Sciatic nerve (tissue), 2 donors: ENCODE measurements at regions not wholly inside any gene's neighbourhood (a gene's known extent, or its start where the extent isn't known, plus 50 kb on each side); places are given as distances from the start of the nearest gene placed in this dataset.
"Not testable (repeated sequence)": the region's sequence is repeated elsewhere in the genome, so short reads cannot be mapped to it uniquely, and the experiment has no call there.

ENCODE experiments used
- ATAC-seq: fragments of 200-7000 bp; cut with Tn5 transposase; one replicate; pipeline ENCODE4 v1.9.1; 2020; ENCODE audit warnings: mild to moderate bottlenecking, moderate library complexity
- DNase-seq: peaks from one replicate; pipeline ENCODE4 v3.0.0-alpha.2; 2020; ENCODE audit warnings: low spot score
- intact Hi-C: fragments of 100-400 bp; cut with DNase I; formaldehyde crosslinking; loops from one replicate; pipeline ENCODE4 v1.14.2; 2022
- donor health status: DM: no; HTN: no; CAD: no.
- donor health status: DM: no; HTN: no; CAD: no.

- intact Hi-C loops = loop anchor here (1.0 kb wide), 1 partner anchor 16 kb away; no protein-coding TSS in a partner anchor
- no peak for DNase-seq
Measured at GRCh38 chr16:9622268-9622667, 530.8 kb downstream of the HAPSTR1 start.

GRCh38 chr16:9625122-9625521, 533.7 kb downstream of the HAPSTR1 start:
- ATAC-seq (no peak), DNase-seq (no peak)
- intact Hi-C loops = no loop called here

More at GRCh38 chr16:9622268-9622667, 530.8 kb downstream of the HAPSTR1 start:
- no peak for ATAC-seq

GRCh38 chr16:9627427-9627826, 536.0 kb downstream of the HAPSTR1 start:
- intact Hi-C loops = no loop called here
- DNase-seq (no peak), ATAC-seq (no peak)

GRCh38 chr16:9630119-9630518, 538.7 kb downstream of the HAPSTR1 start:
- ATAC-seq (no peak), DNase-seq (no peak)
- intact Hi-C loops = no loop called here

- ATAC-seq = no peak
- no peak for DNase-seq
- intact Hi-C loops = no loop called here
Measured at GRCh38 chr16:9630985-9631384, 539.5 kb downstream of the HAPSTR1 start.

- intact Hi-C loops = no loop called here
- no peak for DNase-seq
- no peak for ATAC-seq
Measured at GRCh38 chr16:9633844-9634243, 542.4 kb downstream of the HAPSTR1 start.

GRCh38 chr16:9635150-9635720, 543.8 kb downstream of the HAPSTR1 start:
- ATAC-seq, DNase-seq, intact Hi-C loops: not testable (repeated sequence)

- DNase-seq (no peak), ATAC-seq (no peak)
- intact Hi-C loops = no loop called here
Measured at GRCh38 chr16:9644258-9644657, 538.0 kb downstream of the GRIN2A start.

GRCh38 chr16:9645911-9646310, 536.3 kb downstream of the GRIN2A start:
- intact Hi-C loops = no loop called here
- ATAC-seq (no peak), DNase-seq (no peak)

GRCh38 chr16:9647981-9648701, 534.1 kb downstream of the GRIN2A start:
- DNase-seq (no peak), ATAC-seq (no peak)
- intact Hi-C loops = no loop called here

- DNase-seq (no peak), ATAC-seq (no peak)
- intact Hi-C loops = no loop called here
Measured at GRCh38 chr16:9650284-9650683, 531.9 kb downstream of the GRIN2A start.

- DNase-seq (no peak), ATAC-seq (no peak)
- intact Hi-C loops = no loop called here
Measured at GRCh38 chr16:9655051-9655450, 527.2 kb downstream of the GRIN2A start.

GRCh38 chr16:9657641-9658040, 524.6 kb downstream of the GRIN2A start:
- ATAC-seq (no peak), DNase-seq (no peak)
- intact Hi-C loops = no loop called here

GRCh38 chr16:9658164-9658563, 524.1 kb downstream of the GRIN2A start:
- intact Hi-C loops = no loop called here
- no peak for DNase-seq
- no peak for ATAC-seq

- intact Hi-C loops = no loop called here
- ATAC-seq = no peak
- DNase-seq = no peak
Measured at GRCh38 chr16:9658586-9658985, 523.6 kb downstream of the GRIN2A start.

- ATAC-seq (no peak), DNase-seq (no peak)
- intact Hi-C loops = loop anchor here (10.0 kb wide), 1 partner anchor 514 kb away; no protein-coding TSS in a partner anchor
Measured at GRCh38 chr16:9660898-9661297, 521.3 kb downstream of the GRIN2A start.

GRCh38 chr16:9661336-9662017, 520.8 kb downstream of the GRIN2A start:
- no peak for DNase-seq
- ATAC-seq = no peak
- intact Hi-C loops = loop anchor here (10.0 kb wide), 1 partner anchor 513 kb away; no protein-coding TSS in a partner anchor

- ATAC-seq (no peak), DNase-seq (no peak)
- intact Hi-C loops = loop anchor here (10.0 kb wide), 1 partner anchor 511 kb away; no protein-coding TSS in a partner anchor
Measured at GRCh38 chr16:9663588-9663987, 518.6 kb downstream of the GRIN2A start.

GRCh38 chr16:9665851-9666271, 516.4 kb downstream of the GRIN2A start:
- no peak for DNase-seq
- no peak for ATAC-seq
- intact Hi-C loops = loop anchor here (10.0 kb wide), 1 partner anchor 509 kb away; no protein-coding TSS in a partner anchor
